HG02623 (cell line): ENCODE measurements at regions not wholly inside any gene's neighbourhood (a gene's known extent, or its start where the extent isn't known, plus 50 kb on each side); places are given as distances from the start of the nearest gene placed in this dataset.
"Not testable (repeated sequence)": the region's sequence is repeated elsewhere in the genome, so short reads cannot be mapped to it uniquely, and the experiment has no call there.

Source experiments
- ATAC-seq: cut with Tn5 transposase; IDR thresholded peaks from one replicate; pipeline ENCODE4 v1.9.1; 2021; ENCODE audit warnings: moderate library complexity; ENCODE audit not compliant: unreplicated experiment

DNA sequence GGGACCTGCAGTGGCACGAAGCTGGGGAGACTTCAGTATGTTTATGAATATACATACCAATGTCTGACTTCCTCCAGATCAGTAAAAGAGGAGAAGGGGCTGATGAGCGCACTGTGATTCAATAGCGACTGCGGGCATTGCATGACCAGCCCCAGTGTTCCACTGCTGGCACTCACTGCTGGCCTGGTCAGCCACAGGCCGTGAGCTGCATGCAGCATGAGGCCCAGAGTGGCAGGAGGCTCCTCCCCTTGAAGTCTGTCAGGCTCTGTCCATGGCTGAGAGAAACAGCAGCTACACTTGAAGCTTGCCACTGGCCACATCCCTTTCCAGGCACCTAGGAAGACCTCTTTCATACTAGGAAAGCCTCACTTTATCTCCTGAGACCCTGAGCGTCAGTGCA, 265.9 kb upstream of the CDYL start:
- ATAC-seq = no peak

GRCh38 chr6:4509506-4509905, 266.7 kb upstream of the CDYL start:
- no peak for ATAC-seq

GRCh38 chr6:4506792-4507191, 269.4 kb upstream of the CDYL start:
- no peak for ATAC-seq

DNA sequence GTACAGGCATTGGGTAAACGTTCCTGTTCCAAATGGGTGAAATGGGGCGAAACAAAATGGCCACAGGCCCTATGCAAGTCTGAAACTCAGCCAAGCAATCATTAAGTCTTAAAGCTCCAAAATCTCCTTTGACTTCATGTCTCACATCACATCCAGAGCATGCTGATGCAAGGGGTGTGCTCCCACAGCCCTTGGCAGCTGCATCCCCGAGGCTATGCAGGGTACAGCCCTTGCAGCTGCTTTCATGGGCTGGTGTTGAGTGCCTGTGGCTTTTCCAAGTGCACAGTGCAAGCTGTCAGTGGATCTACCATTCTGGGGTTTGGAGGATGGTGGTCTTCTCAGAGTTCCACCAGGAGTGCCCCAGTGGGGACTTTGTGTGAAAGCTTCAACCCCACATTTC, 270.0 kb upstream of the CDYL start:
- no peak for ATAC-seq

- no peak for ATAC-seq
Measured at GRCh38 chr6:4504700-4505099, 271.5 kb upstream of the CDYL start.

DNA sequence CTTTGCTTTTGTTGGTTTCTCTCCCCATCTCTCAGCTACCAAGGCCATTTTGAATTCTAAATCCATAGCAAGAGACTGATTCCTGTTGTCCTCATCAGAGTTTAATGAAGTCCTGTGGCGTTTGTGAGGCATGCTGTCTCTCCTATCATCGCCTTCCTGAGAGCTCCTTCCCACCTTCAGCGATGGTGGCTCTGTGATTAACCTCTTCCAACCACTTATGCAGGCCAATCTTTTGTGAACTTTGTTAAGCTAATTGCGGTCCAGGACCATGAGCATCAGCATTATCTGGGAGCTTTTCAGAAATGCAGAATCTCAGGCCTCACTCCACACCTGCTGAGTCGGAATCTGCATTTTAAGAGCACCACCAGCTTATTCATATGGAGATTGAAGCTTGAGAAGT, 272.5 kb upstream of the CDYL start:
- ATAC-seq = no peak

DNA sequence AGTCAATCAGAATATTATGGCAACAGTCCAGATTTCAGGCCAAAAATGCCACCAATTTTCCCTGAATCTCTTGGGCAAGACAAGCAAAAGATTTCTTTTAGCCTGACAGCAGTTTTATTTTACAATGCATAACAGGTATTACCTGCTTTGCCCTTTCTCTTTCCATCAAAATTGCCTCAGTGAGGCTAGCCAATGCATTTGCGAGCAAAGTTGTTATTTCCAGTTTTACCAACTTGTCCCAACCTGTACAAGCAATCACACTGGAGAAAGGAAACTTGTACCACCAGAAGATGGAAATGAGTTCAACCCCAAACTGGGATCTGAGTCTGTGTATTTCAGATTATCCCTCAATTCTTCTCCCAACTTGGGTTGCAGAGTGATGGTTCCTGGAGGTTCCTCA, 279.9 kb upstream of the CDYL start:
- ATAC-seq = no peak

GRCh38 chr6:4491501-4492260, 284.5 kb upstream of the CDYL start:
- no peak for ATAC-seq

DNA sequence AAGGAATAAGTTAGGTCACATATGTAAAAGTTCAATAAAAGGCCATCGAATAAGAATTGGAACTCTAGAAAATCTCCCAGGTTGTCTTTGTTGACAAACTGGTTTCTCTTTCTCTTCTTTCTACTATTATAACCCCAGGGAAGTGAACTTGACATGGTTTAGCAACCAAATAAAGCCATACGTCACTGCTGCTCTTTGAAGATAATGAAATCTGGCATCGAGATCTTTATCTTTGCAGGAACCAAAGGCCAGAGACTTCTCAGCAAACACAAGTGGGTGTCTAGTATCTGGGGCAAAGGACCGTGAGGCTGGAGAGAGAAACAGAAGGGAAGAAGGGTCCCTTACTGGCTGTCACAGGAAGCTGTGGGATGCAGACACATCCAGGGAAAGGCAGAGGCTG, 286.7 kb upstream of the CDYL start:
- no peak for ATAC-seq

DNA sequence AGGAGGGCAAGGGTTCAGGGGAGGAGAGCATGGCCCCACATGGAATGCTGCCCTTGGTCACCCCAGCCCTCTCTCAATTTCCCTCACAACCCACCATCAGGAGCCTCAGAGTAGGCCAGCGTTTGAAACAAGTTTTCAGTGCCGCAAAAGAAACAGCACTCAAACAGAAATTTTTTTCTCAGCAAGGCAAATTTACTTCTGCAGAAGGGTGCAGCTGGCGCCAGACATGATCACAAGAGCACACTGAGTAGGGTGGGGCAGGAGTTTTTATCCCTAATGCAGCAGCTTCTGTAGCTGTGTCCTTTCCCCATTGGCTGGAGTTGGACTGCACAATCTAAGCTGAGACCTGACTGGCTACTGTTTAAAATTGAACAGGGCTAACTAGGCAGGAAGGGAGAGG, 287.8 kb upstream of the CDYL start:
- no peak for ATAC-seq

GRCh38 chr6:4487538-4487937, 288.7 kb upstream of the CDYL start:
- ATAC-seq = no peak

DNA sequence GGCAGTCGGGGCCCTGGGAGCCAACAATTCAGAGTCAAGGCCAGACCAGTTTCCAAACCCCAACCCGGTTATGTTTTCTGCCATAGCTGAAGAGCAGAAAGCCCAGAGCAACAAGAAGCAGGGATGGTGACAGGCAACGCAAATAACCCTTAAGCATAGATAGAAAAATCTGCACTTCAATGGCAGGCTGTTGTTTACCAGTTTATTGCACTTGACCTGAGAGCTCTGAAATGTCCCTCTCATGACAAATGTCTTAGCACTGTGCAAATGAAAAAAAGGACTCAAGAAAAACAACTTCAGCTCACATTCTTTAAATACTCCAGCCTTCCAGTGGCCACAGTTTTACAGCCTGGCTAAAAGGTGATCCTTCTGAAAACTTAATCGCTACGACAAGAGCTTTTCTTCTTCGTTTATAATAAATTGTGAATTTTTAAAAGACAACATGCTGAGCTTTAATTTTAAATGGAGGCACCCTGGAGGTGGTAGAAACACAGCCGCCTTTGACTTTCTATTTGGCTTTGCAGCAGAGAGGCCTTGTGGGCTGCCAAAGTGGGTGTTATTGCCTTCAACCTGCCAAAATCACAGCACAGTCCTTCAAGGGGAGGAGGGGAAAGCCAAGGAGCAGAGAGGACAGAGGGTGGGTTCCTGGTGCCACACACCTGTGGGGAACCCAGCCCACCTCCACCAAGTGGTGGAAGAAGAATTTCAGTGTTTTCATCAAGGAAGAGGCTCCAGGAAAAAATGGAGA, 289.5 kb upstream of the CDYL start:
- no peak for ATAC-seq

DNA sequence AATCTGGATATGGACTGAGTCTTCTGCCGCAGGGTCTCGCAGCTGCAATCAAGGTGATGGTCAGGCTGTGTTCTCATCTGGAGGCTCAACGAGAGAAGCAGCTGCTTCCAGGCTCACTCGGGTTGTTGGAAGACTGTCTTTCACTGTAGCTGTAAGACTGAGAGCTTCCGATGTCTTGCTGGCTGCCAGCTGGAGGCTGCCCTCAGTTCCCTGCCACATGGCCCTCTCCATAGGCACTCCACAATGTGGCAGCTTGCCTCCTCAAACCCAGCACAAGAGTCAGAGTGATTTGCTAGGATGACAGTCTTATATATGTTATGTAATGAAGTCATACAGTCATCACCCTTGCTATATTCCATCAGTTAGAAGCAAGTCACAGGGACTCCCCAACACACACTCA, 290.5 kb upstream of the CDYL start:
- no peak for ATAC-seq

DNA sequence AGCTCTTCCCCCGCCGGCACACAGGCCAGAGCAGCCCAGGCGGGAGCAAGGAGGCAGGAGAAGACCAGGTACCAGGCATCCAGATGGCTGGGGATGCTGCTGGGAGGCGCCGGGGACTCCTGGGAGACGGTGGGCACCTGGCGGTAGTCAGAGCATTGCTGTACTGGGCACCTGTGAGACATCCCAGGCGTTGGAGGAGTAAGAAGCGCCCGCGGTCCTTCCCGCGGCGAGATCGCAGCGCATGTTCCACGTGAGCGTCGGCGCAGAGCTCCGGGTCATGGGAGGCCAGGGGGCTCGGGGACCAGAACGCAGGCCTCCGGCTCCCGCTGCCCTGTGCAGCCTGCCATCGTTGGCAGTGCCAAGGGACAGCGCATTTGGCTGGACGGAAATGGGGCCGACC, 293.7 kb upstream of the CDYL start:
- ATAC-seq = no peak

DNA sequence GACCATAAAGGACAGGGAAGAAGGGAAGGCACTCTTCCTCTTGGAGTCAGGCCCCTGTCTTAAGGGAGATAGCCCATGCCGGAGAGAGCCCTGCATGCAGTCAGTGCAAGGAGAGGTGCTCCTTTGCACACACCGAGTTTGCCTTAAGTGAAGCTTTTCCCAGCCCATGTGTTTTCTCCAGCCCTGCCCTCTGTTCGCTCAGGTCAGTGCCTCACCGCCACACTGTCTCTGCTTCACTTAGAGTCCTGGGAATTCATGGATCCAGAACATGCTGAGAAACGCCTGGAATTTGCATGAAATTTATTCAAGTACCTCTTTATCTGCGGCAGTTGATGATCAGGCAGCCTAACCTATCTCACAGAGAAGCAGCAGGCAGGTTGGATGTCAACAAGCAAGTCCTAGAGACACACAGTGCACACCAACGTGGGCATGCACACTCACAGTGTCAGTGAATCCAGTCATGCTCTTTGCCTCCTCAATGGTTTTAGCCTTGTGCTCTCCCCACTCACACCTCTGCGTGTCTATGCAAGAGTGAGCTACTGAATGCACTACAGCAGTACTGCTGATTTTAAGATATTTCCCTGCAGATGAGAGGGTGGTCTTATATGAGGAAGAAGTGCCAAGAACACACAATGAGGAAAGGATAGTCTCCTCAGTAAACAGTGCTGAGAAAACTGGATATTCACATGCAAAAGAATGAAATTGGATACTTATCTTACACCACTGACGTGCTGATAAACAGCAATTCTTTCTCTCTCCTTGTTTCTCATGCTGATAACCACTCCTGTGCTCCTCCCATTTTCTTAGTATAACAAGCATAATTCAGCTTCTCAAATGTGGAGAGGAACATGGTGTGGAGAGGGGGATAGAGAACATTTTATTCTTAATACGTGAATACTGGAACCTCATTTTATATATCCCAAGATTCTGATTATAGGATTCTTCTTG, 295.1 kb upstream of the CDYL start:
- no peak for ATAC-seq

DNA sequence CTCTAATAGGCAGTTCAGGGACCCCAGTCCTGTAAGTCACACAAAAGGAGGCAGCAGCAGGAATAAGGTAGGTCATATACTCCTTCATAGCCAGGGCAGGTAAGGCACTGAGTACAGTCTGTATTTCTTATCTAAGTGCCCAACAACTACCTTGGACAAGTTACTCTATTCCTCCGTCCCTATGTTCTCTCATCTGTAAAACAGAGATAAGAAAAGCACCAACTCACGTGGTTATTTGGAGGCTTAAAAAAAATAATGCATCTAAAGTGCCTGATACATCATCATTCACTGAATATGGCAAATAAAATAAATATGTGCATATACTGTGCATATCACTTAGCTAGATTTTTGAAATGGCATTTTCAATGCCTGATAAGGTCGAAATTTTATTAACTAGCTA, 298.1 kb upstream of the CDYL start:
- no peak for ATAC-seq

DNA sequence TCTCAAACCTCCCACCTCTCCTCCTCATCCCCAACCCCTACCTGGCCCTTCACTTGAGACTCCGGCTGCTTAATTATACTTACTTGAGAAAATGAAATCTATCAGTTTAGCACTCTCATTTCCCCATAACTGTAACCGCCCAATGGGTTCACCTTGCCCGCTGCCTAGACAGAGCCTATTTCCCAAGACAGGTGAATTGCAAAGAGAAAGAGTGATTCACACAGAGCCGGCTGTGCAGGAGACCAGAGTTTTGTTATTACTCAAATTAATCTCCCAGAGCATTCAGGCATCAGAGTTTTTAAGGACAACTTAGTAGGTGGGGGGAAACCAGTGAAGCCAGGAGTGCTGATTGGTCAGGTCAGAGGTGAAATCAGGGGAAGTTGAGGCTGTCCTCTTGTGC, 301.4 kb upstream of the CDYL start:
- no peak for ATAC-seq

GRCh38 chr6:4472969-4473642, 303.1 kb upstream of the CDYL start:
- ATAC-seq = no peak

DNA sequence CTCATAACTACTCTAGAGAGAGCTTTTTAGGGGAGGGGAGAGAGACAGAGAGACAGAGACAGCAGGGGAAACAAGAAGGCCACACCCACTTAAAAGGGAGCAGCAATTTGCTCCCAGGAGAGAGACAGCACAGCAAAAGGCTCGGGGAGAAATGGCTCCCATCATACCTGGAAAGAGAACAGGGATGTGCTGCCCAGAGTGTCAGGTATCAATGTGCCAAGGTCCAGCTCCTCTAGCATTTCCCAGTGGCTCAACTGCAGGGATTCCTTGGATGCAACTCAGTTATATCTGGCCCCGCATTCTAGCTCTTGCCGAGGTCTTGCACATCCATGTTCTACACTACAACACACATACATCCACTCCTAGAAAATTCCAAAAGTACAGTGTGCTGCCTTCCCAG, 304.0 kb upstream of the CDYL start:
- ATAC-seq = no peak

- not testable (repeated sequence) for ATAC-seq
Measured at GRCh38 chr6:4471515-4471914, 304.7 kb upstream of the CDYL start.

DNA sequence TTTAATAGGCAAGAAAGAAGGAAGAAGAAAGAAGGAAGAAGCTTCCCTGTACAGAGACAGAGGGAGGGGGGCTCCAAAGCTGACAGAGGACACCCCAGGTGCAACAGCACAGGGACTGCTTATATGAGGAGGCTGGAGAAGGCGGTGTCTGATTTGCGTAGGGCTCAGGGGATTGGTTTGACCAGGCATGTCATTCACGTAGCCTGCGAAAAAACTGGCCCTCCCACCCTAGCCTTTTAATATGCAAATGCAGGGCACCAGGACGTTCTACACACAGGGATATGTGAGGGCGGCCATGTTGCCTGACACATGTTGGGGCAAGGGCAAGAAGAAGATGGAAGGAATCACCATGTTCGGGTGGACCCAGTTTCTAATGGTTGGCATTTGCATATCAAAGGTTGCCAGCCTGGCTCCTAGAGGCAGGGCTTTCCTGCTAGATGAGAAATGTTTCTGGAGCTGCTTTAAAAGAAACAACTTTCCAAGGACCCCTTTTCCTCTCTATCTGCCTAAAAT, 305.4 kb upstream of the CDYL start:
- ATAC-seq = no peak
